Testis (tissue), 2 donors: ENCODE measurements at regions not wholly inside any gene's neighbourhood (a gene's known extent, or its start where the extent isn't known, plus 50 kb on each side); places are given as distances from the start of the nearest gene placed in this dataset.

Experiments used
- DNase-seq: peaks from one replicate; pipeline ENCODE4 v3.0.0-alpha.2; 2019
- H3K27ac ChIP-seq, 2 donors: fragments of 200-600 bp; sonication (generic); one replicate each; pipeline ENCODE4 v1.5.1; 2019
- H3K27me3 ChIP-seq: fragments of 200-600 bp; sonication (generic); one replicate; pipeline ENCODE4 v1.5.1; 2019
- H3K36me3 ChIP-seq: fragments of 200-600 bp; sonication (generic); one replicate; pipeline ENCODE4 v1.5.1; 2017; ENCODE audit warnings: low read depth; ENCODE audit errors: missing control alignments
- H3K4me1 ChIP-seq: fragments of 200-600 bp; sonication (generic); one replicate; pipeline ENCODE4 v1.5.1; 2019
- H3K4me3 ChIP-seq, 2 donors: fragments of 200-600 bp; sonication (generic); one replicate each; pipeline ENCODE4 v1.5.1; 2017 to 2019
- H3K9me3 ChIP-seq: fragments of 200-600 bp; sonication (generic); one replicate; pipeline ENCODE4 v1.5.1; 2017
- POLR2A ChIP-seq: fragments of 450-650 bp; IDR thresholded peaks from one replicate; pipeline ENCODE4 v1.6.1; 2017; ENCODE audit warnings: antibody characterized with exemption, mild to moderate bottlenecking, moderate library complexity
- WGBS, 2 donors: methylation state at CpG; one replicate each; pipeline ENCODE4 v1.1.5; 2018; 5-methylcytosine and 5-hydroxymethylcytosine counted together
- intact Hi-C: fragments of 100-400 bp; cut with DNase I; formaldehyde crosslinking; loops from one replicate; pipeline ENCODE4 v1.15.1; 2023; ENCODE audit warnings: low total_unique reads
- TF ChIP-seq, protein P1 (sequence below), 3 experiments: fragments of 450-650 bp in 2 of 3; fragments of 200-600 bp in 1 of 3; sonication (generic) in 1 of 3; IDR thresholded peaks; one replicate each; pipeline ENCODE4 v1.5.1; 2016 to 2019; ENCODE audit warnings: antibody characterized with exemption in 3 of 3, mild to moderate bottlenecking in 2 of 3, moderate library complexity in 1 of 3

DNA sequence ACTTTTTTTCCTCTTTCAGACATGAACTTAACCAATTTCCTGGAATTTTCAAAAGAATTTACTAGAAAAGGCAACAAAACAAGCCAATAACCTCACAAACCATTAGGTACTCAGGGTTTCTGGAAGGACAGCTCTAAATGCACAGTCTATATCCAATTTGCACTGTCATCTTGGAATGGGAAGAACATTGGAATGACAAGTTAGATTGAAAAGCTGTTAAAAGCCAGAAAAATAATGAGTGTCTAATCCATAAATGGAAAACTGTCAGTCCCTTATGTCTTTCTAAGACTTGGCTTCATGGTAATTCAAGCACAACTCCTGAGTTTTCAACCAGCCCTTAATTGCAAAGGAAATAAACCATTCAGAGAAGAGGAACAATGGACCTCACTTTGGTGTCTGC, 105.8 kb upstream of the NTRK2 start:
- DNase-seq = no peak
- no peaks in the 10 kb centered on the region for H3K27me3 ChIP-seq
- no peak for TF ChIP-seq POLR2A
- TF ChIP-seq, protein P1, sequence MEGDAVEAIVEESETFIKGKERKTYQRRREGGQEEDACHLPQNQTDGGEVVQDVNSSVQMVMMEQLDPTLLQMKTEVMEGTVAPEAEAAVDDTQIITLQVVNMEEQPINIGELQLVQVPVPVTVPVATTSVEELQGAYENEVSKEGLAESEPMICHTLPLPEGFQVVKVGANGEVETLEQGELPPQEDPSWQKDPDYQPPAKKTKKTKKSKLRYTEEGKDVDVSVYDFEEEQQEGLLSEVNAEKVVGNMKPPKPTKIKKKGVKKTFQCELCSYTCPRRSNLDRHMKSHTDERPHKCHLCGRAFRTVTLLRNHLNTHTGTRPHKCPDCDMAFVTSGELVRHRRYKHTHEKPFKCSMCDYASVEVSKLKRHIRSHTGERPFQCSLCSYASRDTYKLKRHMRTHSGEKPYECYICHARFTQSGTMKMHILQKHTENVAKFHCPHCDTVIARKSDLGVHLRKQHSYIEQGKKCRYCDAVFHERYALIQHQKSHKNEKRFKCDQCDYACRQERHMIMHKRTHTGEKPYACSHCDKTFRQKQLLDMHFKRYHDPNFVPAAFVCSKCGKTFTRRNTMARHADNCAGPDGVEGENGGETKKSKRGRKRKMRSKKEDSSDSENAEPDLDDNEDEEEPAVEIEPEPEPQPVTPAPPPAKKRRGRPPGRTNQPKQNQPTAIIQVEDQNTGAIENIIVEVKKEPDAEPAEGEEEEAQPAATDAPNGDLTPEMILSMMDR (IDR thresholded peaks at IDR 0.05) = no peak
- H3K36me3 ChIP-seq = no peaks in the 10 kb centered on the region
- intact Hi-C loops = no loop called here
- H3K4me3 ChIP-seq = no peak overlapping the region
- H3K9me3 ChIP-seq = no peaks in the 10 kb centered on the region
- no peak overlapping the region for H3K27ac ChIP-seq
- no peaks in the 10 kb centered on the region for H3K4me1 ChIP-seq

DNA sequence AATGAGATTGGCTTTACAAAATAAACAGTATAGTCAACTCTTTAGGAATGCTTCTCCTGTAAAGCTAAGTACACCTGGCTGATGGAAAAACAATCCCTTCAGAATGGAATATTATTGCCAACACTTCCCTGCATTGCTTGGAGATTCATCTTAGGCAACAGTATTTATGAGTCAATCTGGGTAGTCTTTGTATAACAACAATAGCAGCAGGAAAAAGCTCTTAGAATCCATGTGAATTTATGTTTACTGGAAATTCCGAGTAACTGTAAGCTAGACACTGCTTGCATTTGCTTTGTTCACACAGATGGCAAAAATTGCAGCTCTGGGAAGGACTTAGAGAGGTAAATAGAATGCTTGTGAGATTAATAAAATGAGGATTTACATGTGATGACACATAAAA, 101.7 kb upstream of the NTRK2 start:
- H3K4me1 ChIP-seq = no peaks in the 10 kb centered on the region
- intact Hi-C loops = no loop called here
- no peak for TF ChIP-seq POLR2A
- TF ChIP-seq, protein P1 (IDR thresholded peaks at IDR 0.05) = no peak
- H3K9me3 ChIP-seq = no peaks in the 10 kb centered on the region
- 39 to 48% methylated on average over 1 of the region's 1 CpG for WGBS, 2 donors
- H3K4me3 ChIP-seq = no peak overlapping the region
- no peaks in the 10 kb centered on the region for H3K36me3 ChIP-seq
- DNase-seq = no peak
- H3K27me3 ChIP-seq = no peaks in the 10 kb centered on the region
- no peak overlapping the region for H3K27ac ChIP-seq

DNA sequence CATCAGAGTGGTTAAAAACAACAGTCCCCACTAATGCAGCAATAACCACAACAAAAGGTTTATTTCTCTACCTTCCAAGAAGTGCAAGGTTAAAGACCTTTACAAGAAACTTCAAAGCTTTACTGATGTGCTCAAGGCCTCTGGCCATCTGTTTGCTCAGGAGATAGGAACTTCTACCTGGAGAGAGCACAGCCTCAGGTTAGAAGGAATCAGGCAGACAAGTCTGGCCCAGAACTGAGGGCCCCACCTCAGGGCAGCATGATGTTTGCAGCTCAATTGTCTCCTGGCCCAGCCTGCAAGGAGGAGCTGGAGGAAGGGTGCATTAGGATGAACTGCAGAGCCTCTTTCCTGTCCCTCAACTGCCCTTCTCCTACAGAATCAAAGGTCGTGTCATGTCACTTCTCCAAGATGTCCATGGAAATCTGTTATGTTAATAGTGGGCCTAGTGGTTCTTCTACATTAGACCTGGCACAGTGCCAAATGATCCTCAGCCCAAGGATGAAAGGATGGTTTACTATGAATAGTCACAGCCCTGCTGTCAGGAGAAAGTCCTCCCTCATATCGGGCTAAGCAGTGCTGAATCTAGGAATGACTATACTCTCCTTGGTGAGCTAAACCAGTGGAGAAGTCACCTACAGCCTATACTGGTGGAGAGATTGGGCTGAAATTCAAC, 98.9 kb upstream of the NTRK2 start:
- no peaks in the 10 kb centered on the region for H3K9me3 ChIP-seq
- no peak overlapping the region for H3K27ac ChIP-seq
- intact Hi-C loops = no loop called here
- no peak for DNase-seq
- no peaks in the 10 kb centered on the region for H3K4me1 ChIP-seq
- H3K27me3 ChIP-seq = no peaks in the 10 kb centered on the region
- H3K36me3 ChIP-seq = no peaks in the 10 kb centered on the region
- no peak for TF ChIP-seq POLR2A
- TF ChIP-seq, protein P1 (IDR thresholded peaks at IDR 0.05) = no peak
- 55 to 67% methylated on average over 2 of the region's 2 CpGs for WGBS, 2 donors
- no peak overlapping the region for H3K4me3 ChIP-seq

DNA sequence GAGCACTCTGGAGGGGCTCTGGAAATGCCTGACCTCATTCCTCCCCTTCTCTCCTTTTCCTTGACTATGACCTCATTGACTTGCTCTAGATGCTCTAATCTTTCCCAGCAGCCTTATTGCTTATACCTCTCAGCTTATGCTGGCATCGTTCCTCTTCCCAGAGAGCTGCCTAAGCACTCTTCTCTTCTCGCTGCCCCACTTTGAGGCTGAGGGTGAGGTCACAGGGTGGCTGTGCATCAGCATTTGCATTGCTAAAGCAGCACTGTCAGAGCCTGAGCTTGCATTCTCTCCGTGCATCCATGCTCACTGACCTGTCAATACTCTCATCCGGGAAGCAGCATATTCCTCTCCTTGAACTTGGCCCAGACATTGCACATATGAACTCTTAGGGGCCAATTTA, 96.4 kb upstream of the NTRK2 start:
- Histone ChIP-seq H3K4me1 (no peaks in the 10 kb centered on the region), H3K27me3 (no peaks in the 10 kb centered on the region), H3K27ac (no peak overlapping the region), H3K4me3 (no peak overlapping the region), H3K36me3 (no peaks in the 10 kb centered on the region), H3K9me3 (no peaks in the 10 kb centered on the region)
- intact Hi-C loops = no loop called here
- 58 to 82% methylated on average over 4 of the region's 4 CpGs for WGBS, 2 donors
- no peak for DNase-seq
- no peak for TF ChIP-seq POLR2A
- TF ChIP-seq, protein P1 (IDR thresholded peaks at IDR 0.05) = no peak

DNA sequence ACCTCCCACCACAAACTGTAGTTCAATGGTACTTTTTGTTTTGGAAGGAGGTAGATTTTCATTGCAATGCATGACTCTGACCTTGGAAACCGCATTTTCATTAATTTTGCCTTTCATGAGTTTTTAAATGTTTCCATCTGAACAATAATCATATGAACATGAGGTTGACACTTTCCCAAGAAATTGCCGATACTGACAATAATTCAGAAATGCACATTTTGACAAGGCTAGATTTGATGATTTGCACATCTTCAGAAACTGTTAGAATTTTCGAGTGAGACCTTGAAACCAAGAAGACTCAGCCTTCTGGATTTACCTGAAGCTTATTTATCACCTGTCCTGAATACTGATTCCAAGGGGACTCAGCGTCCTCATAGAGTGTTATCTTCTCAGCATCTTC, 93.8 kb upstream of the NTRK2 start:
- Histone ChIP-seq H3K36me3 (no peaks in the 10 kb centered on the region), H3K27me3 (no peaks in the 10 kb centered on the region), H3K9me3 (no peaks in the 10 kb centered on the region), H3K27ac (no peak overlapping the region), H3K4me3 (no peak overlapping the region), H3K4me1 (no peaks in the 10 kb centered on the region)
- intact Hi-C loops = no loop called here
- TF ChIP-seq, protein P1 (IDR thresholded peaks at IDR 0.05) = no peak
- no peak for TF ChIP-seq POLR2A
- no peak for DNase-seq
- WGBS, 2 donors = 53 to 60% methylated on average over 4 of the region's 4 CpGs
